Parathyroid adenoma (tissue), 2 donors: ENCODE measurements at regions not wholly inside any gene's neighbourhood (a gene's known extent, or its start where the extent isn't known, plus 50 kb on each side); places are given as distances from the start of the nearest gene placed in this dataset.

Experiments used
- H2AFZ ChIP-seq: fragments of 300-600 bp; sonication (generic); one replicate; pipeline ENCODE4 v1.7.0; 2017; ENCODE audit warnings: antibody characterized with exemption, mild to moderate bottlenecking
- H3K27ac ChIP-seq: fragments of 300-600 bp; sonication (generic); one replicate; pipeline ENCODE4 v1.7.0; 2017
- H3K27me3 ChIP-seq: fragments of 300-600 bp; sonication (generic); one replicate; pipeline ENCODE4 v1.7.0; 2017; ENCODE audit warnings: low read length; ENCODE audit not compliant: control insufficient read depth, insufficient read depth
- H3K36me3 ChIP-seq: fragments of 300-600 bp; sonication (generic); one replicate; pipeline ENCODE4 v1.7.0; 2017; ENCODE audit warnings: low read length; ENCODE audit not compliant: control insufficient read depth, insufficient read depth
- H3K4me1 ChIP-seq: fragments of 300-600 bp; sonication (generic); one replicate; pipeline ENCODE4 v1.7.0; 2017; ENCODE audit warnings: control low read depth
- H3K4me2 ChIP-seq: fragments of 300-600 bp; sonication (generic); one replicate; pipeline ENCODE4 v1.7.0; 2017; ENCODE audit warnings: low read length
- H3K4me3 ChIP-seq: fragments of 300-600 bp; sonication (generic); one replicate; pipeline ENCODE4 v1.7.0; 2017; ENCODE audit warnings: low read depth, low read length
- H3K79me2 ChIP-seq: fragments of 300-600 bp; sonication (generic); one replicate; pipeline ENCODE4 v1.7.0; 2017; ENCODE audit warnings: control low read depth
- H3K9ac ChIP-seq: fragments of 300-600 bp; sonication (generic); one replicate; pipeline ENCODE4 v1.7.0; 2017; ENCODE audit warnings: mild to moderate bottlenecking
- H3K9me3 ChIP-seq: fragments of 300-600 bp; sonication (generic); one replicate; pipeline ENCODE4 v1.7.0; 2017; ENCODE audit warnings: low read length; ENCODE audit not compliant: control insufficient read depth
- TF ChIP-seq, protein P1 (sequence below): fragments of 300-600 bp; sonication (generic); IDR thresholded peaks from one replicate; pipeline ENCODE4 v1.7.0; 2017; ENCODE audit warnings: antibody characterized with exemption, mild to moderate bottlenecking
- donor health status: primary hyperparathyroidism.

DNA sequence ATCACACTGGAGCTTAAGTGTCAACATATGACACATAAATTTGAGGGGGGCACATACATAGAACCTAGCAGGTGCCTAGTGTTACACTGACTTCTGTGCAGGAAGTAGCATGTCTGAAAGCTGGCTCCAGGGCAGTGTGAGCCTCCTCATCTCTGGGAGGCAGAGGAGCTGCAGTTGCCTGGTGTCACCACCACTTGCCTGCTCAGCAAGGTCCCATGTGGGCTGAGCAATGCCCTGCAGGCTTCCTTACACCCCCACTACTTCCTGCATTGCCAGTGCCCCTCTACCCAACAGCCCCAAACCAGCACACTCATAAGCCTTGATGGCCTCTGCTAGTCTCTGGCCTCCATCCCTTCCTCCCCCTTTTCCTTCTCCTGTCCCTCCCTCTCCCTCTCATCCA, 165.8 kb downstream of the BUD13 start:
- no peaks in the 10 kb centered on the region for H3K27me3 ChIP-seq
- no peaks in the 10 kb centered on the region for H3K9me3 ChIP-seq

GRCh38 chr11:116605543-116606459, 167.0 kb downstream of the BUD13 start:
- H3K27me3 ChIP-seq, result no peaks in the 10 kb centered on the region
- no peaks in the 10 kb centered on the region for H3K36me3 ChIP-seq
- H3K4me2 ChIP-seq, result no peak overlapping the region
- H2AFZ ChIP-seq, result no peak overlapping the region
- H3K27ac ChIP-seq, result no peak overlapping the region
- TF ChIP-seq, protein P1, sequence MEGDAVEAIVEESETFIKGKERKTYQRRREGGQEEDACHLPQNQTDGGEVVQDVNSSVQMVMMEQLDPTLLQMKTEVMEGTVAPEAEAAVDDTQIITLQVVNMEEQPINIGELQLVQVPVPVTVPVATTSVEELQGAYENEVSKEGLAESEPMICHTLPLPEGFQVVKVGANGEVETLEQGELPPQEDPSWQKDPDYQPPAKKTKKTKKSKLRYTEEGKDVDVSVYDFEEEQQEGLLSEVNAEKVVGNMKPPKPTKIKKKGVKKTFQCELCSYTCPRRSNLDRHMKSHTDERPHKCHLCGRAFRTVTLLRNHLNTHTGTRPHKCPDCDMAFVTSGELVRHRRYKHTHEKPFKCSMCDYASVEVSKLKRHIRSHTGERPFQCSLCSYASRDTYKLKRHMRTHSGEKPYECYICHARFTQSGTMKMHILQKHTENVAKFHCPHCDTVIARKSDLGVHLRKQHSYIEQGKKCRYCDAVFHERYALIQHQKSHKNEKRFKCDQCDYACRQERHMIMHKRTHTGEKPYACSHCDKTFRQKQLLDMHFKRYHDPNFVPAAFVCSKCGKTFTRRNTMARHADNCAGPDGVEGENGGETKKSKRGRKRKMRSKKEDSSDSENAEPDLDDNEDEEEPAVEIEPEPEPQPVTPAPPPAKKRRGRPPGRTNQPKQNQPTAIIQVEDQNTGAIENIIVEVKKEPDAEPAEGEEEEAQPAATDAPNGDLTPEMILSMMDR, result no peak
- no peaks in the 10 kb centered on the region for H3K9me3 ChIP-seq
- H3K4me1 ChIP-seq, result no peaks in the 10 kb centered on the region
- H3K79me2 ChIP-seq, result no peaks in the 10 kb centered on the region
- H3K4me3 ChIP-seq, result no peak overlapping the region
- no peak overlapping the region for H3K9ac ChIP-seq

More for the DNA sequence above, 165.8 kb downstream of the BUD13 start:
- Histone ChIP-seq H2AFZ (no peak overlapping the region), H3K4me1 (no peaks in the 10 kb centered on the region), H3K9ac (no peak overlapping the region), H3K36me3 (no peaks in the 10 kb centered on the region), H3K27ac (no peak overlapping the region), H3K4me2 (no peak overlapping the region), H3K79me2 (no peaks in the 10 kb centered on the region), H3K4me3 (no peak overlapping the region)
- TF ChIP-seq, protein P1, result no peak

GRCh38 chr11:116603728-116604323, 169.0 kb downstream of the BUD13 start:
- no peak overlapping the region for H3K27ac ChIP-seq
- no peaks in the 10 kb centered on the region for H3K36me3 ChIP-seq
- H3K27me3 ChIP-seq, result no peaks in the 10 kb centered on the region
- H3K79me2 ChIP-seq, result no peaks in the 10 kb centered on the region
- TF ChIP-seq, protein P1, result no peak
- H2AFZ ChIP-seq, result no peak overlapping the region
- H3K9me3 ChIP-seq, result no peaks in the 10 kb centered on the region
- H3K4me1 ChIP-seq, result no peaks in the 10 kb centered on the region
- no peak overlapping the region for H3K4me2 ChIP-seq
- no peak overlapping the region for H3K4me3 ChIP-seq
- no peak overlapping the region for H3K9ac ChIP-seq

- no peaks in the 10 kb centered on the region for H3K27me3 ChIP-seq
Measured at GRCh38 chr11:116602637-116602942, 170.2 kb downstream of the BUD13 start.

More at GRCh38 chr11:116602637-116602942, 170.2 kb downstream of the BUD13 start:
- no peak overlapping the region for H2AFZ ChIP-seq
- H3K9me3 ChIP-seq, result no peaks in the 10 kb centered on the region
- no peak overlapping the region for H3K4me2 ChIP-seq
- H3K27ac ChIP-seq, result no peak overlapping the region
- H3K4me3 ChIP-seq, result no peak overlapping the region
- H3K4me1 ChIP-seq, result no peaks in the 10 kb centered on the region
- H3K9ac ChIP-seq, result no peak overlapping the region
- no peaks in the 10 kb centered on the region for H3K36me3 ChIP-seq
- TF ChIP-seq, protein P1, result no peak
- no peaks in the 10 kb centered on the region for H3K79me2 ChIP-seq
